Activated naive CD4-positive, alpha-beta T cell treated with anti-CD3 and anti-CD28 coated beads for 36 hours (primary cell): ENCODE measurements at regions not wholly inside any gene's neighbourhood (a gene's known extent, or its start where the extent isn't known, plus 50 kb on each side); places are given as distances from the start of the nearest gene placed in this dataset.

Experiments used
- CTCF ChIA-PET: fragments of 350-600 bp; sonication (Branson Sonifier 250); formaldehyde crosslinking; loops from one replicate; lab custom pipeline; 2021; ENCODE audit warnings: antibody characterized with exemption; lab: Charles Lee
- DNase-seq: peaks from one replicate; pipeline ENCODE4 v3.0.0-alpha.2; 2020
- H3K27ac Mint-ChIP-seq: one replicate; pipeline ENCODE4 v1.8.0; 2021; ENCODE audit warnings: mild to moderate bottlenecking, mixed read lengths
- H3K27me3 Mint-ChIP-seq: one replicate; pipeline ENCODE4 v1.8.0; 2021; ENCODE audit warnings: low read depth, mixed read lengths
- H3K36me3 Mint-ChIP-seq: one replicate; pipeline ENCODE4 v1.8.0; 2021; ENCODE audit warnings: low read depth, mixed read lengths
- H3K4me1 Mint-ChIP-seq: one replicate; pipeline ENCODE4 v1.8.0; 2021; ENCODE audit warnings: low read depth, mixed read lengths
- H3K4me3 Mint-ChIP-seq: one replicate; pipeline ENCODE4 v1.8.0; 2021; ENCODE audit warnings: mild to moderate bottlenecking, moderate library complexity, mixed read lengths
- H3K9me3 Mint-ChIP-seq: one replicate; pipeline ENCODE4 v1.8.0; 2021; ENCODE audit warnings: mixed read lengths
- intact Hi-C: fragments of 100-400 bp; cut with micrococcal nuclease; formaldehyde crosslinking; loops from one replicate; pipeline ENCODE4 v1.15.1; 2023

- intact Hi-C loops = no loop called here
- Mint-ChIP-seq H3K27ac (no peak overlapping the region), H3K36me3 (peaks cover 12% of the 10 kb centered on the region), H3K27me3 (no peaks in the 10 kb centered on the region), H3K4me1 (no peaks in the 10 kb centered on the region), H3K9me3 (no peaks in the 10 kb centered on the region), H3K4me3 (no peak overlapping the region)
- DNase-seq = no peak
- CTCF ChIA-PET = no interaction called here
These were observed 109.9 kb upstream of the TIAM2 start for GRCh38 chr6:154885214-154885613.

GRCh38 chr6:154886016-154886415 is 109.1 kb upstream of the TIAM2 start:
- CTCF ChIA-PET = interaction anchor here (1.1 kb wide), 1 partner anchor 42 kb away, joined by 5 read pairs; no protein-coding TSS in a partner anchor
- Mint-ChIP-seq H3K36me3 (peaks cover 12% of the 10 kb centered on the region), H3K27me3 (no peaks in the 10 kb centered on the region), H3K9me3 (no peaks in the 10 kb centered on the region), H3K27ac (no peak overlapping the region), H3K4me1 (peaks cover 7% of the 10 kb centered on the region), H3K4me3 (no peak overlapping the region)
- intact Hi-C loops = no loop called here
- DNase-seq = no peak

GRCh38 chr6:154886471-154886870 is 108.6 kb upstream of the TIAM2 start:
- intact Hi-C loops = no loop called here
- CTCF ChIA-PET = interaction anchor here (1.1 kb wide), 1 partner anchor 42 kb away, joined by 5 read pairs; no protein-coding TSS in a partner anchor
- H3K27ac Mint-ChIP-seq = no peak overlapping the region
- H3K4me3 Mint-ChIP-seq = no peak overlapping the region
- H3K27me3 Mint-ChIP-seq = no peaks in the 10 kb centered on the region
- H3K9me3 Mint-ChIP-seq = no peaks in the 10 kb centered on the region
- no peak for DNase-seq
- peaks cover 7% of the 10 kb centered on the region for H3K4me1 Mint-ChIP-seq
- peaks cover 12% of the 10 kb centered on the region for H3K36me3 Mint-ChIP-seq

GRCh38 chr6:154887051-154887450 is 108.1 kb upstream of the TIAM2 start:
- peaks cover 7% of the 10 kb centered on the region for H3K4me1 Mint-ChIP-seq
- no peak for DNase-seq
- CTCF ChIA-PET = interaction anchor here (1.1 kb wide), 1 partner anchor 41 kb away, joined by 5 read pairs; no protein-coding TSS in a partner anchor
- no peaks in the 10 kb centered on the region for H3K9me3 Mint-ChIP-seq
- no peak overlapping the region for H3K27ac Mint-ChIP-seq
- intact Hi-C loops = no loop called here
- H3K27me3 Mint-ChIP-seq = no peaks in the 10 kb centered on the region
- no peak overlapping the region for H3K4me3 Mint-ChIP-seq
- peaks cover 12% of the 10 kb centered on the region for H3K36me3 Mint-ChIP-seq

- H3K27me3 Mint-ChIP-seq = no peaks in the 10 kb centered on the region
- peaks cover 2% of the 10 kb centered on the region for H3K36me3 Mint-ChIP-seq
- no peaks in the 10 kb centered on the region for H3K9me3 Mint-ChIP-seq
- intact Hi-C loops = no loop called here
- no peak overlapping the region for H3K27ac Mint-ChIP-seq
- CTCF ChIA-PET = no interaction called here
- no peak overlapping the region for H3K4me3 Mint-ChIP-seq
- peaks cover 7% of the 10 kb centered on the region for H3K4me1 Mint-ChIP-seq
- no peak for DNase-seq
These were observed 106.5 kb upstream of the TIAM2 start for GRCh38 chr6:154888421-154889295.

GRCh38 chr6:154890874-154891273 is 104.2 kb upstream of the TIAM2 start:
- Mint-ChIP-seq H3K9me3 (no peaks in the 10 kb centered on the region), H3K27ac (no peak overlapping the region), H3K4me3 (no peak overlapping the region), H3K4me1 (peaks cover 7% of the 10 kb centered on the region), H3K36me3 (peaks cover 2% of the 10 kb centered on the region), H3K27me3 (no peaks in the 10 kb centered on the region)
- DNase-seq = no peak
- CTCF ChIA-PET = interaction anchor here (1.0 to 1.5 kb wide), 2 partner anchors 35 to 215 kb away, joined by 4 read pairs; no protein-coding TSS in a partner anchor
- intact Hi-C loops = no loop called here

- Mint-ChIP-seq H3K4me1 (peaks cover 7% of the 10 kb centered on the region), H3K9me3 (no peaks in the 10 kb centered on the region), H3K4me3 (no peak overlapping the region), H3K27me3 (no peaks in the 10 kb centered on the region), H3K27ac (no peak overlapping the region), H3K36me3 (peaks cover 2% of the 10 kb centered on the region)
- intact Hi-C loops = no loop called here
- CTCF ChIA-PET = interaction anchor here (0.6 to 1.5 kb wide), 3 partner anchors 35 to 216 kb away, joined by 3 to 4 read pairs (median 4); no protein-coding TSS in a partner anchor
- no peak for DNase-seq
These were observed 103.2 kb upstream of the TIAM2 start for GRCh38 chr6:154891901-154892300.

GRCh38 chr6:154893917-154894316 is 101.2 kb upstream of the TIAM2 start:
- intact Hi-C loops = no loop called here
- Mint-ChIP-seq H3K36me3 (peaks cover 6% of the 10 kb centered on the region), H3K27ac (no peak overlapping the region), H3K4me1 (peaks cover 7% of the 10 kb centered on the region), H3K4me3 (no peak overlapping the region), H3K9me3 (no peaks in the 10 kb centered on the region), H3K27me3 (no peaks in the 10 kb centered on the region)
- DNase-seq = no peak
- CTCF ChIA-PET = no interaction called here

GRCh38 chr6:154894902-154895301 is 100.2 kb upstream of the TIAM2 start:
- H3K4me1 Mint-ChIP-seq = peaks cover 7% of the 10 kb centered on the region
- CTCF ChIA-PET = no interaction called here
- intact Hi-C loops = no loop called here

GRCh38 chr6:154895841-154896240 is 99.3 kb upstream of the TIAM2 start:
- Mint-ChIP-seq H3K27ac (no peak overlapping the region), H3K27me3 (no peaks in the 10 kb centered on the region), H3K9me3 (no peaks in the 10 kb centered on the region), H3K4me1 (peaks cover 2% of the 10 kb centered on the region), H3K36me3 (peaks cover 4% of the 10 kb centered on the region), H3K4me3 (no peak overlapping the region)
- DNase-seq = no peak
- intact Hi-C loops = no loop called here
- CTCF ChIA-PET = no interaction called here

More at GRCh38 chr6:154894902-154895301, 100.2 kb upstream of the TIAM2 start:
- Mint-ChIP-seq H3K4me3 (no peak overlapping the region), H3K36me3 (peaks cover 4% of the 10 kb centered on the region), H3K27me3 (no peaks in the 10 kb centered on the region), H3K27ac (no peak overlapping the region), H3K9me3 (no peaks in the 10 kb centered on the region)
- DNase-seq = no peak

- H3K4me1 Mint-ChIP-seq = no peaks in the 10 kb centered on the region
- no peak overlapping the region for H3K4me3 Mint-ChIP-seq
- intact Hi-C loops = no loop called here
- H3K27ac Mint-ChIP-seq = no peak overlapping the region
- CTCF ChIA-PET = interaction anchor here (2.6 kb wide), 1 partner anchor 30 kb away, joined by 8 read pairs; no protein-coding TSS in a partner anchor
- no peaks in the 10 kb centered on the region for H3K27me3 Mint-ChIP-seq
- H3K36me3 Mint-ChIP-seq = peaks cover 7% of the 10 kb centered on the region
- no peak for DNase-seq
- H3K9me3 Mint-ChIP-seq = no peaks in the 10 kb centered on the region
These were observed 96.3 kb upstream of the TIAM2 start for GRCh38 chr6:154898821-154899220.

GRCh38 chr6:154899824-154900463 is 95.2 kb upstream of the TIAM2 start:
- no peaks in the 10 kb centered on the region for H3K27me3 Mint-ChIP-seq
- CTCF ChIA-PET = interaction anchor here (0.5 to 2.6 kb wide), 3 partner anchors 29 to 1093 kb away, joined by 3 to 8 read pairs (median 3); no protein-coding TSS in a partner anchor
- peaks cover 7% of the 10 kb centered on the region for H3K36me3 Mint-ChIP-seq
- H3K4me1 Mint-ChIP-seq = no peaks in the 10 kb centered on the region
- no peak for DNase-seq
- no peak overlapping the region for H3K4me3 Mint-ChIP-seq
- intact Hi-C loops = no loop called here
- no peaks in the 10 kb centered on the region for H3K9me3 Mint-ChIP-seq
- no peak overlapping the region for H3K27ac Mint-ChIP-seq
